ENCODE measurements at regions not wholly inside any gene's neighbourhood (a gene's known extent, or its start where the extent isn't known, plus 50 kb on each side); places are given as distances from the start of the nearest gene placed in this dataset.

- Histone ChIP-seq H3K4me1 (ENCODE audit: insufficient read depth, low read length, poor library complexity, severe bottlenecking) (no peaks in the 10 kb centered on the region), H3K9me3 (ENCODE audit: insufficient read depth, low read depth, low read length) (no peaks in the 10 kb centered on the region), H3K4me3 (ENCODE audit: low read length, poor library complexity, severe bottlenecking) (no peak overlapping the region), H3K36me3 (ENCODE audit: insufficient read depth, low read length) (no peaks in the 10 kb centered on the region), H3K9me2 (replicated peaks; ENCODE audit: low read depth, low read length) (no peaks in the 10 kb centered on the region), H3K4me2 (ENCODE audit: low read depth, low read length, poor library complexity, severe bottlenecking) (no peak overlapping the region), H4K20me1 (ENCODE audit: insufficient read depth, low read length, poor library complexity, severe bottlenecking) (no peaks in the 10 kb centered on the region), H2AFZ (ENCODE audit: low read length) (no peak overlapping the region), H3F3A (ENCODE audit: low read depth) (no peaks in the 10 kb centered on the region), H3K79me2 (ENCODE audit: insufficient read depth, low read length) (no peaks in the 10 kb centered on the region), H3K27me3 (ENCODE audit: insufficient read depth, low read length, poor library complexity, severe bottlenecking) (no peaks in the 10 kb centered on the region), H3K9ac (ENCODE audit: low read depth, low read length, poor library complexity, severe bottlenecking) (no peak overlapping the region)
- TF ChIP-seq EZH2phosphoT487 (IDR thresholded peaks at IDR 0.05; ENCODE audit: borderline replicate concordance): no peak
- TF ChIP-seq, protein P1, sequence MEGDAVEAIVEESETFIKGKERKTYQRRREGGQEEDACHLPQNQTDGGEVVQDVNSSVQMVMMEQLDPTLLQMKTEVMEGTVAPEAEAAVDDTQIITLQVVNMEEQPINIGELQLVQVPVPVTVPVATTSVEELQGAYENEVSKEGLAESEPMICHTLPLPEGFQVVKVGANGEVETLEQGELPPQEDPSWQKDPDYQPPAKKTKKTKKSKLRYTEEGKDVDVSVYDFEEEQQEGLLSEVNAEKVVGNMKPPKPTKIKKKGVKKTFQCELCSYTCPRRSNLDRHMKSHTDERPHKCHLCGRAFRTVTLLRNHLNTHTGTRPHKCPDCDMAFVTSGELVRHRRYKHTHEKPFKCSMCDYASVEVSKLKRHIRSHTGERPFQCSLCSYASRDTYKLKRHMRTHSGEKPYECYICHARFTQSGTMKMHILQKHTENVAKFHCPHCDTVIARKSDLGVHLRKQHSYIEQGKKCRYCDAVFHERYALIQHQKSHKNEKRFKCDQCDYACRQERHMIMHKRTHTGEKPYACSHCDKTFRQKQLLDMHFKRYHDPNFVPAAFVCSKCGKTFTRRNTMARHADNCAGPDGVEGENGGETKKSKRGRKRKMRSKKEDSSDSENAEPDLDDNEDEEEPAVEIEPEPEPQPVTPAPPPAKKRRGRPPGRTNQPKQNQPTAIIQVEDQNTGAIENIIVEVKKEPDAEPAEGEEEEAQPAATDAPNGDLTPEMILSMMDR (conservative IDR thresholded peaks at IDR 0.05; ENCODE audit: low read length): no peak
Observed at GRCh38 chr9:79195879-79196278, 375.9 kb upstream of the TLE4 start.

DNA sequence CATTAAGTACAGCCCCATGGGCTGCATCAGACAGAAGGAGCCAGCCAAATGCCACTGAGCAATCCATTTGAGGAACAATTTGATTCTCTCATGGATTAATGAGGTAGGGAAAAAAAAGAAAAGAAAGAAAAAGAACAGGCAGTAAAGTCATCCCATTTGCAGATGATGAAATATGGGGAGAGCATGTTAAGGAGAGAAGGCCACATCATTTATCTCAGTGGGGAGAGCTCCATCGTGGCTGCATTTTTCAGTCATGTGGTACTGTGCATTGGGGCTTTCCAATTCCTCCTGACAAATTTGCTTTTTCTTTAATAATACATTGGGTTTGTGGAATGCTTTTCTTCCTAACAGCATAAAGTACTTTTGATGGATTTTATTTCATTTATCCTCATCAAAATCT is 375.2 kb upstream of the TLE4 start:
- H3F3A ChIP-seq (ENCODE audit: low read depth): no peaks in the 10 kb centered on the region
- no peaks in the 10 kb centered on the region for H3K9me3 ChIP-seq (ENCODE audit: insufficient read depth, low read depth, low read length)
- H3K9ac ChIP-seq (ENCODE audit: low read depth, low read length, poor library complexity, severe bottlenecking): no peak overlapping the region
- no peaks in the 10 kb centered on the region for H3K79me2 ChIP-seq (ENCODE audit: insufficient read depth, low read length)
- no peak overlapping the region for H2AFZ ChIP-seq (ENCODE audit: low read length)
- H3K27me3 ChIP-seq (ENCODE audit: insufficient read depth, low read length, poor library complexity, severe bottlenecking): no peaks in the 10 kb centered on the region
- TF ChIP-seq, protein P1 (conservative IDR thresholded peaks at IDR 0.05; ENCODE audit: low read length): no peak
- TF ChIP-seq EZH2phosphoT487 (IDR thresholded peaks at IDR 0.05; ENCODE audit: borderline replicate concordance): no peak
- no peaks in the 10 kb centered on the region for H3K4me1 ChIP-seq (ENCODE audit: insufficient read depth, low read length, poor library complexity, severe bottlenecking)
- H3K4me2 ChIP-seq (ENCODE audit: low read depth, low read length, poor library complexity, severe bottlenecking): no peak overlapping the region
- H3K36me3 ChIP-seq (ENCODE audit: insufficient read depth, low read length): no peaks in the 10 kb centered on the region
- no peaks in the 10 kb centered on the region for H3K9me2 ChIP-seq (replicated peaks; ENCODE audit: low read depth, low read length)
- H4K20me1 ChIP-seq (ENCODE audit: insufficient read depth, low read length, poor library complexity, severe bottlenecking): no peaks in the 10 kb centered on the region
- H3K4me3 ChIP-seq (ENCODE audit: low read length, poor library complexity, severe bottlenecking): no peak overlapping the region

DNA sequence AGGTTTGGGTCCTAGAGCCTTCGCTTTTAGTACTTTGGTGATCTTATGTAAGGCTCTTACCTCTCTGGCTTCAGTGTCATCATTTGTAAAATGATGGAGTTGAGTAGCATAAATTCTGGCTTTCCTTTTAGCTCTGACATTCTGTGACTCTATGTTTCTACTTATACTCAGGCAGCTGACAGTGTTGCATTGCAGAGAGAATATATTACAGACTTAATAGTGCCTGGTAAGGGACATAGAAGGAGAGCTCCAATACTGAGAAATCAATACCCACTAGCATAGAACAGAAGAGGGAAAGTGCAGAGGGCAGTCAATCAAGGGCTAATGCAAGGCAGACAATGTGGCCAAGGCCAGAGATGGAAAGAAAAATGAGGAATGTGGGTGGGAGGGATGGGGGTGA is 371.4 kb upstream of the TLE4 start:
- Histone ChIP-seq H3K4me1 (ENCODE audit: insufficient read depth, low read length, poor library complexity, severe bottlenecking) (no peaks in the 10 kb centered on the region), H3K36me3 (ENCODE audit: insufficient read depth, low read length) (no peaks in the 10 kb centered on the region), H3K79me2 (ENCODE audit: insufficient read depth, low read length) (no peaks in the 10 kb centered on the region), H3K4me3 (ENCODE audit: low read length, poor library complexity, severe bottlenecking) (no peak overlapping the region), H3K9ac (ENCODE audit: low read depth, low read length, poor library complexity, severe bottlenecking) (no peak overlapping the region), H3K4me2 (ENCODE audit: low read depth, low read length, poor library complexity, severe bottlenecking) (no peak overlapping the region), H4K20me1 (ENCODE audit: insufficient read depth, low read length, poor library complexity, severe bottlenecking) (no peaks in the 10 kb centered on the region), H3K27me3 (ENCODE audit: insufficient read depth, low read length, poor library complexity, severe bottlenecking) (no peaks in the 10 kb centered on the region), H2AFZ (ENCODE audit: low read length) (no peak overlapping the region), H3K9me2 (replicated peaks; ENCODE audit: low read depth, low read length) (no peaks in the 10 kb centered on the region), H3K9me3 (ENCODE audit: insufficient read depth, low read depth, low read length) (no peaks in the 10 kb centered on the region), H3F3A (ENCODE audit: low read depth) (no peaks in the 10 kb centered on the region)
- TF ChIP-seq, protein P1 (conservative IDR thresholded peaks at IDR 0.05; ENCODE audit: low read length): no peak
- TF ChIP-seq EZH2phosphoT487 (IDR thresholded peaks at IDR 0.05; ENCODE audit: borderline replicate concordance): no peak
